RWPE2 (cell line): ENCODE measurements at regions not wholly inside any gene's neighbourhood (a gene's known extent, or its start where the extent isn't known, plus 50 kb on each side); places are given as distances from the start of the nearest gene placed in this dataset.

ENCODE experiments used
- ATAC-seq: fragments of 200-7000 bp; cut with Tn5 transposase; 3 replicates; pipeline ENCODE4 v1.9.1; 2021; ENCODE audit warnings: low read depth
- DNase-seq: peaks from one replicate; pipeline ENCODE4 v3.0.0-alpha.2; 2020; ENCODE audit warnings: low spot score
- H3K27ac ChIP-seq: fragments of 450-650 bp; 2 replicates; pipeline ENCODE4 v1.5.1; 2017; ENCODE audit warnings: mild to moderate bottlenecking; ENCODE audit not compliant: poor library complexity, severe bottlenecking
- H3K27me3 ChIP-seq: fragments of 250-450 bp; sonication (Bioruptor Pico); 2 replicates; pipeline ENCODE4 v1.5.1; 2021; ENCODE audit warnings: mild to moderate bottlenecking, moderate library complexity; ENCODE audit not compliant: insufficient read depth, poor library complexity, severe bottlenecking
- H3K36me3 ChIP-seq: fragments of 250-450 bp; sonication (Bioruptor Pico); 2 replicates; pipeline ENCODE4 v1.5.1; 2020; ENCODE audit warnings: low read depth, mild to moderate bottlenecking, moderate library complexity
- H3K4me1 ChIP-seq: fragments of 250-450 bp; sonication (Bioruptor Pico); 2 replicates; pipeline ENCODE4 v1.5.1; 2021; ENCODE audit warnings: mild to moderate bottlenecking, moderate library complexity; ENCODE audit not compliant: insufficient read depth, poor library complexity, severe bottlenecking
- H3K4me3 ChIP-seq: fragments of 250-450 bp; sonication (Bioruptor Pico); 2 replicates; pipeline ENCODE4 v1.5.1; 2021; ENCODE audit warnings: mild to moderate bottlenecking, moderate library complexity; ENCODE audit not compliant: severe bottlenecking
- H3K9me3 ChIP-seq: fragments of 250-450 bp; sonication (Bioruptor Pico); 2 replicates; pipeline ENCODE4 v1.5.1; 2021; ENCODE audit warnings: mild to moderate bottlenecking, moderate library complexity; ENCODE audit not compliant: severe bottlenecking
- CTCF ChIP-seq: fragments of 450-650 bp; IDR thresholded peaks from one replicate; pipeline ENCODE4 v1.5.1; 2017; ENCODE audit warnings: mild to moderate bottlenecking, moderate library complexity; ENCODE audit not compliant: poor library complexity, severe bottlenecking

- no peak overlapping the region for H3K27ac ChIP-seq
- ATAC-seq (no peak), DNase-seq (no peak)
- no peaks in the 10 kb centered on the region for H3K9me3 ChIP-seq
- H3K4me3 ChIP-seq, result no peak overlapping the region
- no peaks in the 10 kb centered on the region for H3K27me3 ChIP-seq
- no peaks in the 10 kb centered on the region for H3K4me1 ChIP-seq
- no peaks in the 10 kb centered on the region for H3K36me3 ChIP-seq
- no peak for TF ChIP-seq CTCF
These were observed 720.2 kb upstream of the C9orf72 start for GRCh38 chr9:28293369-28294090.

- Histone ChIP-seq H3K36me3 (no peaks in the 10 kb centered on the region), H3K9me3 (no peaks in the 10 kb centered on the region), H3K27me3 (no peaks in the 10 kb centered on the region), H3K27ac (no peak overlapping the region), H3K4me1 (no peaks in the 10 kb centered on the region), H3K4me3 (no peak overlapping the region)
- no peak for DNase-seq
- no peak; the same call in 2 of the 3 replicates for ATAC-seq
- no peak for TF ChIP-seq CTCF
These were observed 728.0 kb upstream of the C9orf72 start for GRCh38 chr9:28301281-28301680.

DNA sequence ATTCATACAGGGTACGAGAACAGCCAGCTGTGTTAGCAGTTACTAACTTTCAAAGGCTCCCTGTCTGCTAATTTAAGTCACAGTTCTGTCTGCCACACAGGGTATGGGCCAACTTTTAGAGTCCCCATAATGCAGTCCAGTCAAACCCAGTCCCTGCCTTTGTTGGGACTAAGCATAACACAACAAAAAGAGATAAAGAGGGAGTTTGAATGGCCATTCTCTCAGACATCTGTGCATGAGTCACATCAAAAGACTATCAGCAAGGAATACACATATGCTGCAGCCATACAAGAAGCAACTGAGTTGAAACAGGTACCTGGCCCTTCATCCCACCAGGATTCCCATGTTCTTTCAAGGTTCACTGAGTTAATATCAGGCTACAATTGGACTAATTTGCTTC, 744.5 kb upstream of the C9orf72 start:
- Histone ChIP-seq H3K36me3 (no peaks in the 10 kb centered on the region), H3K9me3 (no peaks in the 10 kb centered on the region), H3K4me3 (no peak overlapping the region), H3K4me1 (no peaks in the 10 kb centered on the region), H3K27me3 (no peaks in the 10 kb centered on the region), H3K27ac (no peak overlapping the region)
- DNase-seq (no peak), ATAC-seq (no peak)
- TF ChIP-seq CTCF, result no peak

- no peak for ATAC-seq
- Histone ChIP-seq H3K27me3 (no peaks in the 10 kb centered on the region), H3K9me3 (no peaks in the 10 kb centered on the region), H3K27ac (no peak overlapping the region), H3K4me1 (no peaks in the 10 kb centered on the region), H3K36me3 (no peaks in the 10 kb centered on the region), H3K4me3 (no peak overlapping the region)
- TF ChIP-seq CTCF, result no peak
- no peak for DNase-seq
These were observed 745.2 kb upstream of the C9orf72 start for GRCh38 chr9:28318515-28318914.

- H3K9me3 ChIP-seq, result no peaks in the 10 kb centered on the region
- H3K4me1 ChIP-seq, result no peaks in the 10 kb centered on the region
- no peak overlapping the region for H3K27ac ChIP-seq
- no peaks in the 10 kb centered on the region for H3K36me3 ChIP-seq
- no peak for TF ChIP-seq CTCF
- ATAC-seq (no peak), DNase-seq (no peak)
- no peak overlapping the region for H3K4me3 ChIP-seq
- no peaks in the 10 kb centered on the region for H3K27me3 ChIP-seq
These were observed 746.7 kb upstream of the C9orf72 start for GRCh38 chr9:28319981-28320380.
